Dendritic cell treated with granulocyte-macrophage colony-stimulating factor and Interleukin-4, amounts not matched to agents 40 ng/mL and 50 ng/mL, for 4 days (primary cell): ENCODE measurements at regions not wholly inside any gene's neighbourhood (a gene's known extent, or its start where the extent isn't known, plus 50 kb on each side); places are given as distances from the start of the nearest gene placed in this dataset.

Experiments
- H3K27ac Mint-ChIP-seq: one replicate; pipeline ENCODE4 v1.8.0; 2022; ENCODE audit warnings: mild to moderate bottlenecking, mixed read lengths
- H3K27me3 Mint-ChIP-seq: one replicate; pipeline ENCODE4 v1.8.0; 2022; ENCODE audit warnings: mild to moderate bottlenecking, mixed read lengths
- H3K36me3 Mint-ChIP-seq: one replicate; pipeline ENCODE4 v1.8.0; 2022; ENCODE audit warnings: low read depth, mixed read lengths
- H3K4me1 Mint-ChIP-seq: one replicate; pipeline ENCODE4 v1.8.0; 2022; ENCODE audit warnings: low read depth, mixed read lengths
- H3K4me3 Mint-ChIP-seq: one replicate; pipeline ENCODE4 v1.8.0; 2022; ENCODE audit warnings: mild to moderate bottlenecking, moderate library complexity, mixed read lengths
- H3K9me3 Mint-ChIP-seq: one replicate; pipeline ENCODE4 v1.8.0; 2022; ENCODE audit warnings: mixed read lengths
- intact Hi-C: fragments of 100-400 bp; cut with micrococcal nuclease; formaldehyde crosslinking; loops from one replicate; pipeline ENCODE4 v1.15.0; 2022

- H3K27ac Mint-ChIP-seq: no peak overlapping the region
- no peaks in the 10 kb centered on the region for H3K27me3 Mint-ChIP-seq
- no peaks in the 10 kb centered on the region for H3K9me3 Mint-ChIP-seq
- H3K4me1 Mint-ChIP-seq: no peaks in the 10 kb centered on the region
- no peaks in the 10 kb centered on the region for H3K36me3 Mint-ChIP-seq
- H3K4me3 Mint-ChIP-seq: no peak overlapping the region
- intact Hi-C loops: no loop called here
These were observed 52.3 kb downstream of the PLEKHG1 start for GRCh38 chr6:150651808-150652470.

DNA sequence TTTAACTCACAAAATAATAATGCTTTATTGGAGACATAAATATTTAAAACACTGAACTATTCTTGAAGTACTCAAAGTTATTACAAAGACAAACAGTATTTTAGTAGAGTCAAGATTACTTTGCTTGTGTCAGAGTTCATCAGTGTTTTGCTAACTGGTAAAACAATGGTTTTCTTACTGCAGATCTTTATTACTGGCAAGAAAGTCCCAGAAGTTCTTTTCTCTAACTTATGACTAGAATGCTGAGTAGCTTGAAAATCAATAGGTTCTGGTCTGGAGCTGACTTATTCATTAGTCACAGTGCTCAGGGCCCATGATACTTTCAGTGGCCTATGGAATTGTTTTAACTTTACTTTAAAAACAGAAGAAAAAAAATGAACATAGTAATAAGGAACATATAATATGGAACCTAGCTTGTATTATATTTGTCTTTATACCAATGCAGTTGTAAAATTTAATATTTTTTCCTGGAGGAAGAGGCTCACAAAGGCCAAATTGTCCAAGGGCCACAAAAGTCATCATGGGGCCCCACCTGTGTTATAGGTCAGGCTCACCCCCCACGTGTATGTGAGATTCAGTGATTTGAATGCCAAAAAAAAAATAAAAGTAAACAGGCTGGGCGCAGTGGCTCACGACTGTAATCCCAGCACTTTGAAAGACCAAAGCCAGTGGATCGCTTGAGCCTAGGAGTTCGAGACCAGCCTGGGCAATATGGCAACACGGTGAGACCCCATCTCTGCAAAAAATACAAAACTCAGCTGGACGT, 53.3 kb downstream of the PLEKHG1 start:
- Mint-ChIP-seq H3K4me1 (no peaks in the 10 kb centered on the region), H3K9me3 (no peaks in the 10 kb centered on the region), H3K36me3 (no peaks in the 10 kb centered on the region), H3K4me3 (no peak overlapping the region), H3K27ac (no peak overlapping the region), H3K27me3 (peaks cover 2% of the 10 kb centered on the region)
- intact Hi-C loops: no loop called here

DNA sequence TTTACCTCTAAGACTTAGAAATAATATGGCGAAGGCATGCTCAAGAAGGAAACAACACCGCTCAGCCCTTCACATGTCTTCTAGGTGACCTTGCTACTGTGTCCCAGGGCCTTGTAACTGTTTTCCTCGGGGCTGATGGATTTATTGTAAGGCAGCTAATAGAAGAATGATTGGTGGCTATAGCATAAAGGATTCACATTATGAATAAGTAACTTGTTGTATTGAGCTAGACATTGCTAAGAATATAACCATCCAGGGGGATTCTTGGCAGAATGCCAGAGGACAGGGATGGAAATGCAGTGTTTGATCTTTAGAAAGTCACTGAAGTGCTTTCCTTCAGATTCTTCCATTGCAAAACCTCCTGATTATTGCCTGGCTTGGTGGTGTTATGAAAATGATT, 54.9 kb downstream of the PLEKHG1 start:
- Mint-ChIP-seq H3K4me3 (no peak overlapping the region), H3K4me1 (no peaks in the 10 kb centered on the region), H3K27ac (no peak overlapping the region), H3K9me3 (no peaks in the 10 kb centered on the region), H3K27me3 (peaks cover 2% of the 10 kb centered on the region), H3K36me3 (no peaks in the 10 kb centered on the region)
- intact Hi-C loops: no loop called here

DNA sequence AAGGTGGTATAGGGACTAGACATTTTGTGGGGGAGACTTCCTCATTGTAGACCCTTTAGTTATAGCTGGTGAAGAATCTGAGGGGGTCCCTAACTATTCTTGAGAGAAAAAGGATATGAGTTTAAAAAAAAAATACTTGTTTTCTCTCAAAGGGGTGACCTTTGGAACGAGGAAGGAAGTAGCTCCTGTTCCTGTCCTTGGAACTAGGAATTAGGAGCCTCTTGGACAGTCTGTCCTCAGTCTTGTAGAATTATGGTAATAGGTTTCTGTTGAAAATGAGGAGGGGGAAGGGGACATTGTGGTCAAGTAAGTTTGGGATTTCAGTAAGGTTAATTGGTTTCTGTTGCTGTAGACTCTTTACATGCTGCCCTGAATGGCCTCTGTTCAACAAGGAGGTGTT, 56.5 kb downstream of the PLEKHG1 start:
- H3K27me3 Mint-ChIP-seq: peaks cover 2% of the 10 kb centered on the region
- no peak overlapping the region for H3K4me3 Mint-ChIP-seq
- intact Hi-C loops: no loop called here
- no peaks in the 10 kb centered on the region for H3K9me3 Mint-ChIP-seq
- H3K27ac Mint-ChIP-seq: no peak overlapping the region
- no peaks in the 10 kb centered on the region for H3K36me3 Mint-ChIP-seq
- H3K4me1 Mint-ChIP-seq: no peaks in the 10 kb centered on the region

GRCh38 chr6:150658421-150658820, 58.7 kb downstream of the PLEKHG1 start:
- Mint-ChIP-seq H3K9me3 (no peaks in the 10 kb centered on the region), H3K27me3 (peaks cover 2% of the 10 kb centered on the region), H3K4me1 (no peaks in the 10 kb centered on the region), H3K27ac (no peak overlapping the region), H3K36me3 (no peaks in the 10 kb centered on the region), H3K4me3 (no peak overlapping the region)
- intact Hi-C loops: no loop called here

DNA sequence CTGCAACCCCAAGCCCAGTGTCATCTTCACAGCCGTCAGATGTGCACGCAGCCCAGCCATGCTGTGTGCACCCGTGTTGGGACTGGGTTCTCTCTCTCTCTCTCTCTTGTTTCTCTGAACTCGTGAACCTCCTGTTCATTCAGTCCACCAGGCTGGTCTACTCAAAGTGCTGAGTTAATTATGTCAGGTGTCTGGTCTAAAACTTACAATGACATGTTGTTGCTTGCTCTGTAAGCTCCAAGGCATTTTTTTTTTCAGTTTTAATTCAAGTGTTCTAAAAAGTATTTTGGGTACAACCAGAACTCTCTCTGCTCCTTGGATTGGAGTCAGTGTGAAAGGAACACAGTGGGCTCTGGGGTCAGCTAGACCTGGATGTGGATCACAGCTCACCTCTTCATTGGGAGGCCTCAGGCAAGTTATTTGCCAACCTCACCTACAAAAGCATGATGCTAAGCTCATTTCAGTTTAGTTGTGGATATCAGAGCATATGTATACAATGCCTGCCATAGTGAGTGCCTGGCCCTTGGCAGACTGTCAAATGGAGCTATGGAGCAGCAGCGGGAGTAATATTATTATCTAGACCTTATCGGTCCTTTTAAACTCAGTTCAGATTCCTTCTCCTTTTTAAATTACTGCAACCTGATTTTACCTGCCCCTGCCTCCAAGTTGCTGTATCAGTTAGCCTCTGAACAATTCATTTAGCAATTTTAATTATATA, 59.5 kb downstream of the PLEKHG1 start:
- no peak overlapping the region for H3K4me3 Mint-ChIP-seq
- no peaks in the 10 kb centered on the region for H3K36me3 Mint-ChIP-seq
- peaks cover 2% of the 10 kb centered on the region for H3K27me3 Mint-ChIP-seq
- intact Hi-C loops: no loop called here
- H3K9me3 Mint-ChIP-seq: no peaks in the 10 kb centered on the region
- no peaks in the 10 kb centered on the region for H3K4me1 Mint-ChIP-seq
- no peak overlapping the region for H3K27ac Mint-ChIP-seq

GRCh38 chr6:150661216-150662007, 61.7 kb downstream of the PLEKHG1 start:
- Mint-ChIP-seq H3K36me3 (no peaks in the 10 kb centered on the region), H3K9me3 (no peaks in the 10 kb centered on the region), H3K4me1 (no peaks in the 10 kb centered on the region), H3K4me3 (no peak overlapping the region), H3K27ac (no peak overlapping the region), H3K27me3 (peaks cover 2% of the 10 kb centered on the region)
- intact Hi-C loops: no loop called here

DNA sequence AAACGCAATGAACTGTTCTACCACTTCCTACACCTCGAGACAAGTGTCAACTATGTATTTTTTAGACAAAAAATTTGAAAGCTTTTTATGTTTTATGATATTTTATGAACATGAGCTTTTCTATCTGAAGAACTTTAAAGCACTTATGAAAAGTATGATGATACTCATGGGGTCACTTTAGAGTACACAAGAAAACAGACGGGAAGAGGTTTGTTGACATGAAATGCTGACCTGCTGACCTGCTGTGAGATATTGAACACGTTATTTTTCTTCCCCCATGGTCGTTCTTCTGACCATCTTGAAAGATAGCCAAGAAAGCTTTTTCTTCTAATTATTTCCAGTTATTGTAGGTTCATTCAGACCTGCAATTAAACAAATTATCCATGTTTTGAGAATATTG, 63.1 kb downstream of the PLEKHG1 start:
- no peak overlapping the region for H3K27ac Mint-ChIP-seq
- intact Hi-C loops: no loop called here
- H3K27me3 Mint-ChIP-seq: peaks cover 2% of the 10 kb centered on the region
- no peaks in the 10 kb centered on the region for H3K9me3 Mint-ChIP-seq
- no peak overlapping the region for H3K4me3 Mint-ChIP-seq
- H3K4me1 Mint-ChIP-seq: no peaks in the 10 kb centered on the region
- H3K36me3 Mint-ChIP-seq: no peaks in the 10 kb centered on the region

DNA sequence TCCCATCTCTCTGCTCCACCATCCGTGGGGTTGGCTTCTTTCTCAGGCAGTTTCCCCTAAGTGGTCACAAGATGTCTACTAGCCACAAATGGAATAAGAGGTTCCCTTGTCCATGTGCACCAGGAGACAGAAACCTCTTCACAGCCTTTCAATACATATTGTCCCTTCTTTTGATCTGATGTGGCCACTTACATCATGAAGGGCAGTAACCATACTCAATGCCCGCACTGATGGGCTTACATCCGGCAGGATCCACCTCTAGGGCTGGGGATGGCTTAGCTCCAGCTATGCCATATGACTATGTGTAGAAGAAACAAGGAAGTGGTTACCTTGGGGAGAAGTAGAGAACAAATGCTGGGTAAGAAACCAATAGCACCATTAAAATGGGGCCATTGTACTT, 64.4 kb downstream of the PLEKHG1 start:
- intact Hi-C loops: no loop called here
- H3K27me3 Mint-ChIP-seq: no peaks in the 10 kb centered on the region
- no peak overlapping the region for H3K4me3 Mint-ChIP-seq
- H3K36me3 Mint-ChIP-seq: no peaks in the 10 kb centered on the region
- H3K4me1 Mint-ChIP-seq: no peaks in the 10 kb centered on the region
- no peak overlapping the region for H3K27ac Mint-ChIP-seq
- H3K9me3 Mint-ChIP-seq: no peaks in the 10 kb centered on the region

GRCh38 chr6:150666071-150666470, 66.4 kb downstream of the PLEKHG1 start:
- no peak overlapping the region for H3K4me3 Mint-ChIP-seq
- H3K9me3 Mint-ChIP-seq: no peaks in the 10 kb centered on the region
- intact Hi-C loops: no loop called here
- H3K36me3 Mint-ChIP-seq: no peaks in the 10 kb centered on the region
- no peaks in the 10 kb centered on the region for H3K4me1 Mint-ChIP-seq
- H3K27me3 Mint-ChIP-seq: no peaks in the 10 kb centered on the region
- no peak overlapping the region for H3K27ac Mint-ChIP-seq

DNA sequence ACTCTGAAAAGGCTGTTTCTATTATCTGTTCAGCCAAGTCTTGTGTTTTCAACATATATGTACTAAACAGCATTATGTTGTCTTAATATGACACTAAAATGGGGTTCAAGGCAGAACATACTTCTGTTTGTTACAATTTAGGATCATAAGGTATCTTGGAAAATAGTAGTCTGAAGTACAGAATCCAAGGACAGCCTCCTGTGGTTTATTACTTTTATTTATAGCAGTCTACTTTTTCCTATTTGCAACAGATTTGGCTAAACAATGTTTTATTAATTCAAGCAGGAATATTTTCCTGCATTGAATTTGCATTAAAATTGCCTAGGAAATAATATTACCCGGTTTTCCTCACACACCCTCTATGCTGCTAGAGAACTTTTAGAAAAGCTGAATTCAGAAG, 67.7 kb downstream of the PLEKHG1 start:
- no peak overlapping the region for H3K27ac Mint-ChIP-seq
- H3K4me1 Mint-ChIP-seq: no peaks in the 10 kb centered on the region
- H3K36me3 Mint-ChIP-seq: no peaks in the 10 kb centered on the region
- intact Hi-C loops: no loop called here
- H3K9me3 Mint-ChIP-seq: no peaks in the 10 kb centered on the region
- no peaks in the 10 kb centered on the region for H3K27me3 Mint-ChIP-seq
- no peak overlapping the region for H3K4me3 Mint-ChIP-seq

- intact Hi-C loops: no loop called here
- Mint-ChIP-seq H3K4me3 (no peak overlapping the region), H3K36me3 (no peaks in the 10 kb centered on the region), H3K27me3 (no peaks in the 10 kb centered on the region), H3K27ac (no peak overlapping the region), H3K9me3 (no peaks in the 10 kb centered on the region), H3K4me1 (no peaks in the 10 kb centered on the region)
These were observed 68.5 kb downstream of the PLEKHG1 start for GRCh38 chr6:150667977-150668716.

GRCh38 chr6:150668900-150669302, 69.2 kb downstream of the PLEKHG1 start:
- intact Hi-C loops: no loop called here
- no peak overlapping the region for H3K27ac Mint-ChIP-seq

More at GRCh38 chr6:150668900-150669302, 69.2 kb downstream of the PLEKHG1 start:
- H3K9me3 Mint-ChIP-seq: no peaks in the 10 kb centered on the region
- H3K36me3 Mint-ChIP-seq: no peaks in the 10 kb centered on the region
- H3K4me3 Mint-ChIP-seq: no peak overlapping the region
- H3K4me1 Mint-ChIP-seq: no peaks in the 10 kb centered on the region
- H3K27me3 Mint-ChIP-seq: no peaks in the 10 kb centered on the region
